GM18511 (cell line): ENCODE measurements at regions not wholly inside any gene's neighbourhood (a gene's known extent, or its start where the extent isn't known, plus 50 kb on each side); places are given as distances from the start of the nearest gene placed in this dataset.
"Not testable (repeated sequence)": the region's sequence is repeated elsewhere in the genome, so short reads cannot be mapped to it uniquely, and the experiment has no call there.

Experiments
- ATAC-seq: cut with Tn5 transposase; IDR thresholded peaks from one replicate; pipeline ENCODE4 v1.9.1; 2021; ENCODE audit warnings: mild to moderate bottlenecking, moderate library complexity; ENCODE audit not compliant: unreplicated experiment

GRCh38 chr9:38944881-38945449, 225.0 kb upstream of the FAM240B start:
- ATAC-seq = not testable (repeated sequence)

GRCh38 chr9:38940501-38940900, 220.6 kb upstream of the FAM240B start:
- not testable (repeated sequence) for ATAC-seq

- not testable (repeated sequence) for ATAC-seq
Measured at GRCh38 chr9:38938637-38939036, 218.7 kb upstream of the FAM240B start.

- not testable (repeated sequence) for ATAC-seq
Measured at GRCh38 chr9:38927970-38928369, 208.0 kb upstream of the FAM240B start.

- not testable (repeated sequence) for ATAC-seq
Measured at GRCh38 chr9:38926565-38926964, 206.6 kb upstream of the FAM240B start.

- ATAC-seq = not testable (repeated sequence)
Measured at GRCh38 chr9:38921253-38921652, 201.3 kb upstream of the FAM240B start.

- not testable (repeated sequence) for ATAC-seq
Measured at GRCh38 chr9:38910629-38911028, 190.7 kb upstream of the FAM240B start.

GRCh38 chr9:38904719-38905118, 184.8 kb upstream of the FAM240B start:
- ATAC-seq = not testable (repeated sequence)

- not testable (repeated sequence) for ATAC-seq
Measured at GRCh38 chr9:38901534-38902177, 181.7 kb upstream of the FAM240B start.

GRCh38 chr9:38896404-38896803, 176.5 kb upstream of the FAM240B start:
- not testable (repeated sequence) for ATAC-seq

GRCh38 chr9:38895227-38895626, 175.3 kb upstream of the FAM240B start:
- peak; percentile 77 for ATAC-seq

- ATAC-seq = not testable (repeated sequence)
Measured at GRCh38 chr9:38892539-38893232, 172.8 kb upstream of the FAM240B start.

- not testable (repeated sequence) for ATAC-seq
Measured at GRCh38 chr9:38886076-38886475, 166.1 kb upstream of the FAM240B start.

- not testable (repeated sequence) for ATAC-seq
Measured at GRCh38 chr9:38875616-38876015, 155.7 kb upstream of the FAM240B start.

- not testable (repeated sequence) for ATAC-seq
Measured at GRCh38 chr9:38871282-38871940, 151.5 kb upstream of the FAM240B start.

- ATAC-seq = not testable (repeated sequence)
Measured at GRCh38 chr9:38859827-38860226, 139.9 kb upstream of the FAM240B start.

GRCh38 chr9:38848966-38849365, 129.0 kb upstream of the FAM240B start:
- not testable (repeated sequence) for ATAC-seq

GRCh38 chr9:38840213-38840612, 120.3 kb upstream of the FAM240B start:
- not testable (repeated sequence) for ATAC-seq

- not testable (repeated sequence) for ATAC-seq
Measured at GRCh38 chr9:38833706-38834105, 113.8 kb upstream of the FAM240B start.

GRCh38 chr9:38813855-38814254, 93.9 kb upstream of the FAM240B start:
- not testable (repeated sequence) for ATAC-seq

GRCh38 chr9:38807919-38808459, 88.1 kb upstream of the FAM240B start:
- not testable (repeated sequence) for ATAC-seq
